HUES6 (cell line): ENCODE measurements at regions not wholly inside any gene's neighbourhood (a gene's known extent, or its start where the extent isn't known, plus 50 kb on each side); places are given as distances from the start of the nearest gene placed in this dataset.

Experiments
- H3K27ac ChIP-seq: 2 replicates; pipeline ENCODE4 v1.7.0; 2013; ENCODE audit warnings: low read depth, mild to moderate bottlenecking, low read length, inconsistent platforms
- H3K27me3 ChIP-seq: 2 replicates; pipeline ENCODE4 v1.6.1; 2013; ENCODE audit warnings: low read length; ENCODE audit not compliant: control insufficient read depth, insufficient read depth
- H3K36me3 ChIP-seq: 2 replicates; pipeline ENCODE4 v1.6.1; 2013; ENCODE audit warnings: low read length; ENCODE audit not compliant: control insufficient read depth, insufficient read depth
- H3K4me1 ChIP-seq: 2 replicates; pipeline ENCODE4 v1.6.1; 2013; ENCODE audit warnings: low read length; ENCODE audit not compliant: control insufficient read depth, insufficient read depth
- H3K4me3 ChIP-seq: 2 replicates; pipeline ENCODE4 v1.5.1; 2013; ENCODE audit warnings: low read depth, low read length
- H3K9ac ChIP-seq: one replicate; pipeline ENCODE4 v1.6.1; 2013; ENCODE audit warnings: mild to moderate bottlenecking, low read length
- H3K9me3 ChIP-seq: 2 replicates; pipeline ENCODE4 v1.6.1; 2013; ENCODE audit warnings: low read depth, low read length; ENCODE audit not compliant: control insufficient read depth, insufficient read depth

GRCh38 chr4:183853548-183853940 lies 51.6 kb upstream of the STOX2 start:
- Histone ChIP-seq H3K9ac (no peak overlapping the region), H3K27me3 (peaks cover 15% of the 10 kb centered on the region), H3K4me3 (no peak overlapping the region), H3K27ac (no peak overlapping the region), H3K36me3 (no peaks in the 10 kb centered on the region), H3K4me1 (peaks cover 10% of the 10 kb centered on the region; the same call in 1 of the 2 replicates), H3K9me3 (no peaks in the 10 kb centered on the region)
